DND-41 (cell line): ENCODE measurements at regions not wholly inside any gene's neighbourhood (a gene's known extent, or its start where the extent isn't known, plus 50 kb on each side); places are given as distances from the start of the nearest gene placed in this dataset.

Experiments used
- ATAC-seq: fragments of 200-7000 bp; cut with Tn5 transposase; 3 replicates; pipeline ENCODE4 v1.9.1; 2021; ENCODE audit warnings: low read depth; ENCODE audit not compliant: insufficient read depth
- DNase-seq: peaks from one replicate; pipeline ENCODE4 v3.0.0-alpha.2; 2020
- H2AFZ ChIP-seq: 2 replicates; pipeline ENCODE4 v1.6.0; 2012; ENCODE audit warnings: low read depth, low read length
- H3K27ac ChIP-seq: 2 replicates; pipeline ENCODE4 v1.5.1; 2012; ENCODE audit warnings: low read length, inconsistent platforms
- H3K27me3 ChIP-seq: fragments of 200-600 bp; sonication (generic); 2 replicates; pipeline ENCODE4 v1.6.0; 2012; ENCODE audit warnings: low read length, mild to moderate bottlenecking, inconsistent platforms; ENCODE audit not compliant: insufficient read depth, poor library complexity
- H3K36me3 ChIP-seq: 2 replicates; pipeline ENCODE4 v1.5.1; 2012; ENCODE audit warnings: low read length, inconsistent platforms; ENCODE audit not compliant: insufficient read depth
- H3K4me1 ChIP-seq: 2 replicates; pipeline ENCODE4 v1.5.1; 2012; ENCODE audit warnings: mild to moderate bottlenecking, low read length; ENCODE audit not compliant: insufficient read depth
- H3K4me2 ChIP-seq: 2 replicates; pipeline ENCODE4 v1.6.0; 2012; ENCODE audit warnings: mild to moderate bottlenecking, moderate library complexity, low read length, inconsistent platforms; ENCODE audit not compliant: insufficient read depth
- H3K4me3 ChIP-seq, 2 experiments: fragments of 200-600 bp in 1 of 2; shearing (Covaris generic) in 1 of 2; 2 replicates each; pipeline ENCODE4 v1.5.1; 2012 to 2016; ENCODE audit warnings: inconsistent platforms in 2 of 2, low read length in 2 of 2, mild to moderate bottlenecking in 2 of 2, low read depth in 1 of 2, moderate library complexity in 1 of 2
- H3K79me2 ChIP-seq: 2 replicates; pipeline ENCODE4 v1.6.0; 2012; ENCODE audit warnings: low read length, inconsistent platforms; ENCODE audit not compliant: insufficient read depth
- H3K9ac ChIP-seq: 2 replicates; pipeline ENCODE4 v1.6.0; 2012; ENCODE audit warnings: low read depth, mild to moderate bottlenecking, inconsistent platforms, low read length, moderate library complexity
- H3K9me3 ChIP-seq: 2 replicates; pipeline ENCODE4 v1.5.1; 2012; ENCODE audit warnings: low read length, moderate library complexity, mild to moderate bottlenecking, inconsistent platforms; ENCODE audit not compliant: insufficient read depth, severe bottlenecking
- H4K20me1 ChIP-seq: 2 replicates; pipeline ENCODE4 v1.6.0; 2012; ENCODE audit warnings: low read length; ENCODE audit not compliant: insufficient read depth
- EZH2 ChIP-seq: IDR thresholded peaks from 3 replicates; pipeline ENCODE4 v1.6.1; 2012; ENCODE audit warnings: borderline replicate concordance, low read depth, mild to moderate bottlenecking, moderate library complexity, low read length, inconsistent platforms; ENCODE audit not compliant: severe bottlenecking
- TF ChIP-seq, protein P1 (sequence below): IDR thresholded peaks from 2 replicates; pipeline ENCODE4 v1.5.1; 2012; ENCODE audit warnings: borderline replicate concordance, low read length, moderate library complexity, mild to moderate bottlenecking; ENCODE audit not compliant: poor library complexity, severe bottlenecking; ENCODE audit errors: extremely low read depth

GRCh38 chr12:93127582-93128331, 198.7 kb upstream of the EEA1 start:
- H3K4me1 ChIP-seq, result no peaks in the 10 kb centered on the region
- H4K20me1 ChIP-seq, result no peaks in the 10 kb centered on the region
- no peaks in the 10 kb centered on the region for H3K27me3 ChIP-seq
- no peak for ATAC-seq
- TF ChIP-seq, protein P1, sequence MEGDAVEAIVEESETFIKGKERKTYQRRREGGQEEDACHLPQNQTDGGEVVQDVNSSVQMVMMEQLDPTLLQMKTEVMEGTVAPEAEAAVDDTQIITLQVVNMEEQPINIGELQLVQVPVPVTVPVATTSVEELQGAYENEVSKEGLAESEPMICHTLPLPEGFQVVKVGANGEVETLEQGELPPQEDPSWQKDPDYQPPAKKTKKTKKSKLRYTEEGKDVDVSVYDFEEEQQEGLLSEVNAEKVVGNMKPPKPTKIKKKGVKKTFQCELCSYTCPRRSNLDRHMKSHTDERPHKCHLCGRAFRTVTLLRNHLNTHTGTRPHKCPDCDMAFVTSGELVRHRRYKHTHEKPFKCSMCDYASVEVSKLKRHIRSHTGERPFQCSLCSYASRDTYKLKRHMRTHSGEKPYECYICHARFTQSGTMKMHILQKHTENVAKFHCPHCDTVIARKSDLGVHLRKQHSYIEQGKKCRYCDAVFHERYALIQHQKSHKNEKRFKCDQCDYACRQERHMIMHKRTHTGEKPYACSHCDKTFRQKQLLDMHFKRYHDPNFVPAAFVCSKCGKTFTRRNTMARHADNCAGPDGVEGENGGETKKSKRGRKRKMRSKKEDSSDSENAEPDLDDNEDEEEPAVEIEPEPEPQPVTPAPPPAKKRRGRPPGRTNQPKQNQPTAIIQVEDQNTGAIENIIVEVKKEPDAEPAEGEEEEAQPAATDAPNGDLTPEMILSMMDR, result no peak
- no peak for TF ChIP-seq EZH2
- H2AFZ ChIP-seq, result no peak overlapping the region
- no peak overlapping the region for H3K4me3 ChIP-seq
- H3K9me3 ChIP-seq, result no peaks in the 10 kb centered on the region
- H3K79me2 ChIP-seq, result no peaks in the 10 kb centered on the region
- H3K27ac ChIP-seq, result no peak overlapping the region
- no peak overlapping the region for H3K9ac ChIP-seq
- H3K36me3 ChIP-seq, result no peaks in the 10 kb centered on the region
- no peak overlapping the region for H3K4me2 ChIP-seq
- no peak for DNase-seq

DNA sequence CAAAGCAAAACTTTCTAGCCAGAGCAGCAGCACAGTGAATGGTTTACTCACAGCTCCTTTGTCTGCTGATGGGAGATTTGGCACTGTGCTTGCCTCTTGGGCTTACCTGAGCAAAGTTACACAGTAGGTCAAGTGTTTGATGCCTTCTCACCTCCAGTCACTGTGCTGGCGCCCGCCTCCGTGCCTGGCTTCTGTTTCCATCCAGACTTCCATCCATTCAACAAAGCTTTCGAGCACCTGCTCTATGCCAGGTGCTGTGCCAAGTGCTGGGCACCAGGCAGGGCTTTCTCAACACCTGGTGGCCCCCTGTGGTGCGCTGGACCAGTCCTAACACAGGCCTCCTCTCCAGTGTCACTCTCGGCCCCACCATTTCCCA, 199.2 kb upstream of the EEA1 start:
- TF ChIP-seq, protein P1, result no peak
- no peak for TF ChIP-seq EZH2
- ATAC-seq, result no peak

GRCh38 chr12:93130366-93131054, 201.4 kb upstream of the EEA1 start:
- TF ChIP-seq EZH2, result no peak
- TF ChIP-seq, protein P1, result no peak
- Histone ChIP-seq H2AFZ (no peak overlapping the region), H3K27ac (no peak overlapping the region), H3K4me1 (no peaks in the 10 kb centered on the region), H3K36me3 (no peaks in the 10 kb centered on the region), H3K4me2 (no peak overlapping the region), H3K27me3 (no peaks in the 10 kb centered on the region), H3K9me3 (no peaks in the 10 kb centered on the region), H3K79me2 (no peaks in the 10 kb centered on the region), H3K9ac (no peak overlapping the region), H3K4me3 (no peak overlapping the region), H4K20me1 (no peaks in the 10 kb centered on the region)
- DNase-seq (no peak), ATAC-seq (no peak)

More for the DNA sequence above, 199.2 kb upstream of the EEA1 start:
- Histone ChIP-seq H3K9me3 (no peaks in the 10 kb centered on the region), H3K4me1 (no peaks in the 10 kb centered on the region), H3K9ac (no peak overlapping the region), H3K4me3 (no peak overlapping the region), H3K27me3 (no peaks in the 10 kb centered on the region), H2AFZ (no peak overlapping the region), H3K79me2 (no peaks in the 10 kb centered on the region), H3K4me2 (no peak overlapping the region), H4K20me1 (no peaks in the 10 kb centered on the region), H3K27ac (no peak overlapping the region), H3K36me3 (no peaks in the 10 kb centered on the region)
- no peak for DNase-seq
